GM12864 (cell line): ENCODE measurements at regions not wholly inside any gene's neighbourhood (a gene's known extent, or its start where the extent isn't known, plus 50 kb on each side); places are given as distances from the start of the nearest gene placed in this dataset.
"Not testable (repeated sequence)": the region's sequence is repeated elsewhere in the genome, so short reads cannot be mapped to it uniquely, and the experiment has no call there.

ENCODE experiments used
- DNase-seq: peaks from one replicate; pipeline ENCODE4 v3.0.0-alpha.2; 2011; ENCODE audit warnings: low read depth
- H3K4me3 ChIP-seq: 2 replicates; pipeline ENCODE4 v1.5.1; 2011; ENCODE audit warnings: mild to moderate bottlenecking, low read depth, low read length, control low read depth
- TF ChIP-seq, protein P1 (sequence below): IDR thresholded peaks from 2 replicates; pipeline ENCODE4 v1.5.1; 2011; ENCODE audit warnings: low read depth, mild to moderate bottlenecking, moderate library complexity, low read length, control low read depth, inconsistent platforms; ENCODE audit errors: missing control alignments

DNA sequence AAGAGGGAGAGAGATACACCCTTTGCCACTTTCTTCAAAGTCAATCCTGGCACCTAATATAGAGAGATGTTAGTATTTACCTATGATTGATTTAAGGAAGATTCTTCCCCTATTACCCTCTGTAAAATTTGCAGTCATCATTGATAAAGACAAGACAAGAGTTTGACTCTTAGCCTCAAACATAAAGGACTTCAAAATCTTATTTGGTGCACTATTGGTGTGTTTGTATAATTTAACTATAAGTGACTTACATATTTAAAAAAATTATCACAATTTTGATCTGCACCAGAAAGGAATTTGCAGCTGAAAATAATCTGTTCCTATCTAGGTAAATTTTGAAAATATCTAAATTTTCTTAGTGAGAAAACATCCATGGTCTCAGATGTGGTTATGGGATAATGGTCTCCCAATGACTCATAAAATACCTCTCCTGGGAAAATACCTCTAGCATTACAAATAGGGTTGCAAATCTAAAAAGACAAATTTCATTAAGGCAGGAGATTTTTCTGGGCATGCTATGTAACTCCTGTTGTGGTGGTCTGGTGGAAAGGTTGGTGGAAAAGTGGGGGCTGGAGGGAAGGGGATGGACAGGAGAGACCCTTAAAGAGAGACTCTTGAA is 173.6 kb upstream of the MED14 start:
- H3K4me3 ChIP-seq = no peak overlapping the region
- DNase-seq = no peak
- TF ChIP-seq, protein P1, sequence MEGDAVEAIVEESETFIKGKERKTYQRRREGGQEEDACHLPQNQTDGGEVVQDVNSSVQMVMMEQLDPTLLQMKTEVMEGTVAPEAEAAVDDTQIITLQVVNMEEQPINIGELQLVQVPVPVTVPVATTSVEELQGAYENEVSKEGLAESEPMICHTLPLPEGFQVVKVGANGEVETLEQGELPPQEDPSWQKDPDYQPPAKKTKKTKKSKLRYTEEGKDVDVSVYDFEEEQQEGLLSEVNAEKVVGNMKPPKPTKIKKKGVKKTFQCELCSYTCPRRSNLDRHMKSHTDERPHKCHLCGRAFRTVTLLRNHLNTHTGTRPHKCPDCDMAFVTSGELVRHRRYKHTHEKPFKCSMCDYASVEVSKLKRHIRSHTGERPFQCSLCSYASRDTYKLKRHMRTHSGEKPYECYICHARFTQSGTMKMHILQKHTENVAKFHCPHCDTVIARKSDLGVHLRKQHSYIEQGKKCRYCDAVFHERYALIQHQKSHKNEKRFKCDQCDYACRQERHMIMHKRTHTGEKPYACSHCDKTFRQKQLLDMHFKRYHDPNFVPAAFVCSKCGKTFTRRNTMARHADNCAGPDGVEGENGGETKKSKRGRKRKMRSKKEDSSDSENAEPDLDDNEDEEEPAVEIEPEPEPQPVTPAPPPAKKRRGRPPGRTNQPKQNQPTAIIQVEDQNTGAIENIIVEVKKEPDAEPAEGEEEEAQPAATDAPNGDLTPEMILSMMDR = no peak

DNA sequence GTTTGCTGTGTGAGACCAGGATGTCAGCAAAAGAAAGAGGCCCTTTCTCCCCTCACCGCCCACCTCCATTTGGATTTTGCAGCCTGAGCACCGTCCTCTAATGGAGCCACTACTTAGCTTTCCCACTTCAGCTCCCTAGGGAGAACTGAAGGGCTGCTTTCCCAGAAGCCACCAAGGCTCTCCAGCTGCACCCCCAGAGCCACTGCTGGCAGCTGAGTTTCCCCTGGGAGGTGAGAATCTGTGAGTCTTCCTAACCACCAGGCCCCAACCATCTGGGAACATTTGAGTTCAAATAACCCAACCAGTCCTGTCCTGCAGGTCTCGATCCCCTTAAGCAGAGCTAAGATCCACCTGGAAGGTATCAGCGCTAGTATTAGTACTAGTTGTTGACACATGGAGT is 173.1 kb upstream of the USP9X start:
- no peak for DNase-seq
- H3K4me3 ChIP-seq = no peak overlapping the region
- TF ChIP-seq, protein P1 = no peak

DNA sequence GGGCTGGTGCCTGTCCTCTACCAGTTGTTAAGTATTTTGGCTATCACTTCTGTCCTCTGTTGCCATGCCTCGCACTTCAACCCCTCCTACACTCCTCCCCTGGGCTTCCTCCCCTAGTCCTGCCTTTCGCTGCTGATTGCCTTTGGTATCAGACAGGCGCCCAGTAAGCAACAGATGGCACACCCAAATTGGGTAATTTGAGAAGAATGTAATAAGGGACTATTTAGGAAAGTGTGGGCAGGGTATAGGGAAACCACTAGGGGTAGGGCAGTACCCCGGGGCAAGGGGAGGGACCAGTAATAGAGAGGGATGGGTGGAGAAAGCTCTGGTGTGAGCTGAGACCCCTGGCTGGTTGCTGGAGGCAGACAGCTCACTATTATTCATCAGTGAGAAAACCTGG is 172.7 kb upstream of the USP9X start:
- no peak for DNase-seq
- TF ChIP-seq, protein P1 = no peak
- no peak overlapping the region for H3K4me3 ChIP-seq

DNA sequence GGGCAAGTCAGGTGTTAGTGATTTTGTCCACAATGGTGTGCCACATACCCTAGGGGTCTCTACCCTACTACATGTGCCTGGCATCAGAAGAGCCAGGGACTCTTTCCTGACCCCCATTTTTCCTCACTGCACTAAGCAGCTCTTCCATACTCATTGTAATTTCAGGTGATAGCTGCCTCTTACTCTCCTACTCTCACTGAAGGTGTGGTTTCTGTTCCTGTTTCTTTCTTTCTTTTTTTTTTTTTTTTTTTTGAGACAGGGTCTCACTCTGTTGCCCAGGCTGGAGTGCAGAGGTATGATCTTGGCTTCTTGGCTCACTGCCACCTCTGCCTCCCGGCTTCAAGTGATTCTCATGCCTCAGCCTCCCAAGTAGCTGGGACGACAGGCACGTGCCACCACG is 164.9 kb upstream of the USP9X start:
- TF ChIP-seq, protein P1 = no peak
- no peak overlapping the region for H3K4me3 ChIP-seq
- no peak for DNase-seq

DNA sequence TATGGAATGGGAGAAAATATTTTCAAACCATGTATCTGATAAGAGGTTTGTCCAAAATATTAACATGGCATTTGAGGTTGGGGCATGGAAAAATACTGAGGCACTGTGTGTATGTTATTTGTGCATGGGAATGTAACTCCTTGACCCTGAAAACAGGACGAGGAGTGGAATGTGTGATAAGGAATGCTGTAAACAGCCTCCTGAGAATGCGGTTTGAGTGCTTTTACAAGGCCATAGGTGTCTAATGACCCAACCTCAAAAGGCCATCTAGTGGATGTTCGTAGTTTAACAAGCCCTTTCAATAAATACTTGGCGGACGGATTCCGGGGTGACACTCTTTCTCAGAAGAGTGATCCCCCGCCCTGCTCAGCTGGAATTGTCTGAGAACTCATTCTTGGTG is 162.9 kb upstream of the USP9X start:
- DNase-seq = no peak

DNA sequence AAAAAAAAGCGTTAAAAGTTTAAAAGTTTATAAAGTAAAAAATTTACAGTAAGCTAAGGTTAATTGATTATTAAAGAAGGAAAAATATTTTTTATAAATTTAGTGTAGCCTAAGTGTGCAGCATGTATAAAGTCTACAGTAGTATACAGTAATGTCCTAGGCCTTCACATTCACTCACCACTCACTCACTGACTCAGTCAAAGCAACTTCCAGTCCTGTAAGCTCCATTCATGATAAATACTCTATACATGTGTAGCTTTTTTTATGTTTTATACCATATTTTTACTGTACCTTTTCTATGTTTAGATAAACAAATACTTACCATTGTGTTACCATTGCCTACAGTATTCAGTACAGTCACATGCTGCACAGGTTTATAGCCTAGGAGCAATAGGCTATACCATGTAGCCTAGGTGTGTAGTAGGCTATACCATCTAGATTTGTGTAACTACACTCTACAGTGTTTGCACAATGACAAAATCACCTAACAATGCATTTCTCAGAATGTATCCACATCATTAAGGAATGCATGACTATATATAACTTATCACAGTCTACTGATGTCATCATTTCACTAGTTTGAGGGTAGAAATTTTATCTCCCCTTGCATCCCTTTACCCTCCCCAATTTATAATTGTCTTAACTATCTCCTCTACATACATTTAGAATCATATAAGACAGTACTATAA is 158.4 kb upstream of the USP9X start:
- not testable (repeated sequence) for H3K4me3 ChIP-seq, DNase-seq

More for the DNA sequence above, 162.9 kb upstream of the USP9X start:
- no peak overlapping the region for H3K4me3 ChIP-seq
- TF ChIP-seq, protein P1 = peak; percentile 6

DNA sequence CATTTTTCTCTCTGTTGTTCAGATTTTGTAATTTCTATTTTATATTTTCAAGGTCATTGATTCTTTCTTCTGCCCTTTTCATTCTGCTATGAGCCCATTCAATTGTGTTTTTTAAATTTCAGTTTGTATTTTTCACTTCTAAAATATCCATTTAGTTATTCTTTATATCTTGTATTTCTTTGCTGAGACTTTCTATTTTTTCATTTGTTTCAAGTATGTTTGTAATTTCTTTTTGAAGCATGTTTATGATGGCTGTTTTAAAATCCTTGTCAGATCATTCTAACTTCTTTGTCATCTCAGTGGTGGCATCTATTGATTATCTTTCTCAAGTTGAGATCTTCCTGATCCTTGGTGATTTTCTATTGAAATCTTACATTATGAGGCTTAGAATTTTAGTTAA is 157.2 kb upstream of the USP9X start:
- DNase-seq = no peak
- TF ChIP-seq, protein P1 = no peak
- no peak overlapping the region for H3K4me3 ChIP-seq
